MCF 10A (cell line): ENCODE measurements at regions not wholly inside any gene's neighbourhood (a gene's known extent, or its start where the extent isn't known, plus 50 kb on each side); places are given as distances from the start of the nearest gene placed in this dataset.

Experiments used
- BruUV-seq: library from RNA; stranded (reverse); fragments of 400-500 nt; replicated peaks from 2 replicates; lab custom pipeline; 2021; lab: Mats Ljungman, UMichigan
- CTCF ChIA-PET: fragments of 300-600 bp; sonication (Branson Sonifier 250); formaldehyde crosslinking; extraction: SDS; loops from one replicate; lab custom pipeline; 2021; ENCODE audit warnings: antibody characterized with exemption, inconsistent platforms; lab: Yijun Ruan, JAX
- POLR2A ChIA-PET: fragments of 300-600, 350-650 bp; sonication (Branson Sonifier 250); formaldehyde crosslinking; extraction: SDS; loops from one replicate; lab custom pipeline; 2020; ENCODE audit warnings: antibody characterized with exemption, inconsistent platforms; lab: Yijun Ruan, JAX
- DNase-seq: peaks from one replicate; pipeline ENCODE4 v3.0.0-alpha.2; 2018; ENCODE audit not compliant: unreplicated experiment
- H3K27ac Mint-ChIP-seq: one replicate; pipeline ENCODE4 v1.8.0; 2022; ENCODE audit warnings: mild to moderate bottlenecking, low read depth, mixed read lengths; ENCODE audit not compliant: unreplicated experiment
- H3K27me3 Mint-ChIP-seq: one replicate; pipeline ENCODE4 v1.8.0; 2022; ENCODE audit warnings: mixed read lengths; ENCODE audit not compliant: insufficient read depth, unreplicated experiment
- H3K36me3 Mint-ChIP-seq: one replicate; pipeline ENCODE4 v1.8.0; 2022; ENCODE audit warnings: mild to moderate bottlenecking, moderate library complexity, mixed read lengths; ENCODE audit not compliant: insufficient read depth, unreplicated experiment
- H3K4me1 Mint-ChIP-seq: one replicate; pipeline ENCODE4 v1.8.0; 2022; ENCODE audit warnings: mixed read lengths; ENCODE audit not compliant: insufficient read depth, unreplicated experiment
- H3K4me3 Mint-ChIP-seq: one replicate; pipeline ENCODE4 v1.8.0; 2022; ENCODE audit warnings: mild to moderate bottlenecking, moderate library complexity, mixed read lengths; ENCODE audit not compliant: unreplicated experiment
- H3K9me3 Mint-ChIP-seq: one replicate; pipeline ENCODE4 v1.8.0; 2022; ENCODE audit warnings: mixed read lengths; ENCODE audit not compliant: unreplicated experiment
- CTCF ChIP-seq: fragments of 200-600 bp; IDR thresholded peaks from one replicate; pipeline ENCODE4 v1.8.0; 2022; ENCODE audit warnings: antibody characterized with exemption, mild to moderate bottlenecking; ENCODE audit not compliant: unreplicated experiment
- intact Hi-C: fragments of 100-400 bp; cut with micrococcal nuclease; formaldehyde crosslinking; loops from 2 replicates; pipeline ENCODE4 v1.14.1; 2022

- no peak overlapping the region for H3K27ac Mint-ChIP-seq
- H3K9me3 Mint-ChIP-seq = no peaks in the 10 kb centered on the region
- ChIA-PET POLR2A (no interaction called here), CTCF (interaction anchor here (0.7 to 0.8 kb wide), 2 partner anchors 232 to 428 kb away, joined by 3 to 4 read pairs; no protein-coding TSS in a partner anchor)
- H3K27me3 Mint-ChIP-seq = peaks cover 27% of the 10 kb centered on the region
- no peak for TF ChIP-seq CTCF
- no peak for DNase-seq
- intact Hi-C loops = loop anchor here (2.0 to 5.0 kb wide), 2 partner anchors 173 to 499 kb away; no protein-coding TSS in a partner anchor
- BruUV-seq = no TSS peak
- H3K4me1 Mint-ChIP-seq = no peaks in the 10 kb centered on the region
- no peak overlapping the region for H3K4me3 Mint-ChIP-seq
- H3K36me3 Mint-ChIP-seq = no peaks in the 10 kb centered on the region
These were observed 88.6 kb upstream of the TMEM164 start for GRCh38 chrX:109914114-109914849.

GRCh38 chrX:109918753-109919152 lies 84.2 kb upstream of the TMEM164 start:
- Mint-ChIP-seq H3K4me1 (no peaks in the 10 kb centered on the region), H3K27me3 (peaks cover 33% of the 10 kb centered on the region), H3K4me3 (no peak overlapping the region), H3K9me3 (no peaks in the 10 kb centered on the region), H3K36me3 (no peaks in the 10 kb centered on the region), H3K27ac (no peak overlapping the region)
- intact Hi-C loops = no loop called here
- TF ChIP-seq CTCF = no peak
- POLR2A ChIA-PET = no interaction called here
- DNase-seq = no peak
- BruUV-seq = no TSS peak
- CTCF ChIA-PET = interaction anchor here (0.8 to 2.6 kb wide), 2 partner anchors 28 to 228 kb away, joined by 3 to 6 read pairs; no protein-coding TSS in a partner anchor

- no peak overlapping the region for H3K27ac Mint-ChIP-seq
- DNase-seq = no peak
- no peaks in the 10 kb centered on the region for H3K9me3 Mint-ChIP-seq
- no peak for TF ChIP-seq CTCF
- BruUV-seq = no TSS peak
- ChIA-PET POLR2A (interaction anchor here (0.5 to 1.0 kb wide), 3 partner anchors 11 to 459 kb away, joined by 3 read pairs; no protein-coding TSS in a partner anchor), CTCF (interaction anchor here (1.2 to 2.2 kb wide), 2 partner anchors 9 to 16 kb away, joined by 3 to 15 read pairs; no protein-coding TSS in a partner anchor)
- H3K4me1 Mint-ChIP-seq = no peaks in the 10 kb centered on the region
- intact Hi-C loops = no loop called here
- H3K4me3 Mint-ChIP-seq = no peak overlapping the region
- H3K36me3 Mint-ChIP-seq = no peaks in the 10 kb centered on the region
- peaks cover 33% of the 10 kb centered on the region for H3K27me3 Mint-ChIP-seq
These were observed 82.6 kb upstream of the TMEM164 start for GRCh38 chrX:109920325-109920724.

GRCh38 chrX:109920868-109921267 lies 82.0 kb upstream of the TMEM164 start:
- Mint-ChIP-seq H3K4me3 (no peak overlapping the region), H3K36me3 (no peaks in the 10 kb centered on the region), H3K27me3 (peaks cover 35% of the 10 kb centered on the region), H3K4me1 (no peaks in the 10 kb centered on the region), H3K9me3 (no peaks in the 10 kb centered on the region), H3K27ac (no peak overlapping the region)
- BruUV-seq = no TSS peak
- no peak for DNase-seq
- POLR2A ChIA-PET = interaction anchor here (0.5 to 1.0 kb wide), 2 partner anchors 11 to 458 kb away, joined by 3 read pairs; no protein-coding TSS in a partner anchor
- TF ChIP-seq CTCF = no peak
- CTCF ChIA-PET = interaction anchor here (1.2 to 2.2 kb wide), 3 partner anchors 10 to 15 kb away, joined by 3 to 15 read pairs (median 4); no protein-coding TSS in a partner anchor
- intact Hi-C loops = no loop called here
